ENCODE measurements at regions not wholly inside any gene's neighbourhood (a gene's known extent, or its start where the extent isn't known, plus 50 kb on each side); places are given as distances from the start of the nearest gene placed in this dataset.

DNA sequence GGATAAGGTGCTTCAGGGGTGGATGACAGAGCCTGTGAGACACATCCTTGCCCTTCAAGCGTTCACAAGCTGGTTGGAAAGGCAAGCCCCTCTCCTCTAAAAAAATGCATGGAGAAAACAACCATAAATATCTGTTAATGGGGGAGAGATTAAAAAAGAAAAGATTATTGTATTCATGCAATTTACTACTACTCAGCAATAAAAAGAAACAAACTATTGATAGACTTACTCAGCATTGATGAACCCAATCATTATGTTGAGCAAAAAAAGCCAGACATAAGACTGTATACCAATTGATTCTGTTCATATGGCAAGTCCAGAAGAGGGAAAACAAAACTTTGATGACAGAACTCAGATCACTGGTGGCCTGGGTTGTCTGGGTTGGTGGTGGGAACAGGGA is 138.7 kb upstream of the IRF2BP2 start:
- no peak for DNase-seq (ENCODE audit: extremely low read depth in 1 of 2, low read depth in 1 of 2)

DNA sequence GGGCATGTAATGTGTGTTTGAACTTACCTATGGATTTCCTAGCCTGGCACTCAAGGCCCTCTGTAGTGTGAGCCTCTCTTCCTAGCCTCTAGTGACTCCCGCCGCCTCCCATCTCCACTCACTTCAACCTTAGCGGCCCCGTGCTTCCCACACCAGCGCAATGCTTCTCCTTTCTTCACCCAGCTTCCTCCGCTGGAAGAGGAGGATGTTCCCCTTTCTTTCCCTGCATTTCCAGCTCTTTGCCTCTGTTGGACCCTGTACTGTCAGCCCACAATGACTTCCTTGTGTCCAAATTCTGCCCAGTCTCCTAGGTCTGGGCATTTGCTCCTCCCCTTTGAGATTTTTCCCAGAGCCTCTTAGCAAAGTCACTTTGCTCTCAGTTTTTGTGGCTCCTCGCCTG is 138.1 kb upstream of the IRF2BP2 start:
- DNase-seq (ENCODE audit: extremely low read depth in 1 of 2, low read depth in 1 of 2): no peak

DNA sequence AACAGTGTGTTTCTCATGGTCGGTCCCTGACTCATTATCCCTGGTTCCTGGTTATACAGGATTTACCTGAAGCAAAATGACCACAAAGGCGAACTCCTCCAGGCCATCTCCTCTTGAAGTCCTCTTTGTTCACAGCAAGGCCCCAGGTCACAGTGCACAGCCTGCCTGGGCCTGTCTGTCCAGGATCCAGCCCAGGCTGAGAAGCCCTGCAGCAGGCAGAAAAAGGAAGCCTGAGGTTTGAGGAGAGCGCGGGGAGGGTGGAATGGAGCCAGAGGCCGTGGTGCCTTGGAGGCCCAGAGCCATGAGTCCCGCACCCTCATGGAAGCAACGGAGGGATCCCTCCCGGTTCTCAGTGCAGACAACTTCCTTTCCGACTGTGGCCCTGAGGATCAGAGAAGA is 136.8 kb upstream of the IRF2BP2 start:
- DNase-seq (ENCODE audit: extremely low read depth in 1 of 2, low read depth in 1 of 2): no peak

DNA sequence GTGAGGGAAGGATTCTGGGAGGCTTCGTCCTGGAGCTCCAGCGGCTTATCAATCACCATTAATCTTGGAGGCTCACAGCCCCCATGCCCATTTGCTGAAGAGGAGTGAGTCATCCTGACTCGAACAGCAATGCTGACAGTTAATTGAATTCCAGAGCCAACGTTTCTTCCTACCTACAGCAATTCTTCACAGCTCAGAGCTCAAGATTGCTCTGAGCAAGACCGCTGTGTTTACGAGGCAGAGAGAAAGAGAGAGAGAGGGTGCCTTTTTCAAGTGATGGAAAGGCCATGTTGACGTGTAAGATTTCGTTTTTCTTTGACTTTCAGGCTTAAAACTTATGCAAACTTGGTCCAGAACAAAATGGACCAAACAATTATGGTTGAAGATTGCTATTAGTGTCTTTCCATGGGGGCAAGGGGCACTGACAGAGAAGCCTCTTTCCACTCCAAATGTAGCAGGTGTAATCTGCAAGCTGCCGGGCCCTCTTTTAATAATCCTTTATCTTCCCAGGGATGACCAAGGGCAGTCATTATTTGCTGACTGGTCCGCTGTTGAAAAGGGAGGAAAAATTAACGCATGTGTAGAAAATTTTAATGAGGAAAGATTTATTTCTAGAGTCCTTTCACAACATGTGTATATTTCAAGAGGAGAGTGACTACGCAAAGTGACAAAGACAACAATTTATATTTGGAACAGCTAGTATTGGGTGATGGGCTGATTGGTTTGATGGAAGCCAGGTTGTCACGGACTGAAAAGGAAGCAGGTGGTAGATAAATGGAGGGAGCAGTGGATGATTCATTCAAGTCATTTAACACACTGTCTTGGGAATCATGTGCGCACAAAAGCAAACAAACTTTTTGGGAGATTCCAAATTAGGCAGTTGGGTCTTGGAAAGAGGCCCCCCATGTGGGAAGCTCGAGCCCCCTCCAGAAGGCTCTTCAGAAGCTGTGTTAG is 136.1 kb upstream of the IRF2BP2 start:
- DNase-seq (ENCODE audit: extremely low read depth in 1 of 2, low read depth in 1 of 2): no peak

DNA sequence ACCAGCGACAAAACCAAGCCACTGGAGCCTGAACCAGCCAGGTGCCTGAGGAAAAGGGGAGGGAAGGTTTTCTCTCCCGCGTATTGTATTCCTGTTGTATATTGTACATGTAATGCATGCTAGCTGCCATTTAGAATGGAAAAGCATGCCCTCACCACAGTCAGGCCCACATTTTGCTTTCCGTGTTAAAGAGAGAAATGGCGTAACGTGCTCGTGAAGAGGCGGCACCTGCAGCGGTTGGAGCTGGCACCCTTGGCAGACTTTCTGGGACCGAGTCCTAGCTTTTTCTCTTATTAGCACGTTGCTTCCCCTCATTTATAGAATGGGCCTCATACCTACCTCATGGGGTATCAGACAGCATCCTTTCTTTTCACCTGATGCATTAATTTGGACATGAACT is 135.3 kb upstream of the IRF2BP2 start:
- no peak for DNase-seq (ENCODE audit: extremely low read depth in 1 of 2, low read depth in 1 of 2)

DNA sequence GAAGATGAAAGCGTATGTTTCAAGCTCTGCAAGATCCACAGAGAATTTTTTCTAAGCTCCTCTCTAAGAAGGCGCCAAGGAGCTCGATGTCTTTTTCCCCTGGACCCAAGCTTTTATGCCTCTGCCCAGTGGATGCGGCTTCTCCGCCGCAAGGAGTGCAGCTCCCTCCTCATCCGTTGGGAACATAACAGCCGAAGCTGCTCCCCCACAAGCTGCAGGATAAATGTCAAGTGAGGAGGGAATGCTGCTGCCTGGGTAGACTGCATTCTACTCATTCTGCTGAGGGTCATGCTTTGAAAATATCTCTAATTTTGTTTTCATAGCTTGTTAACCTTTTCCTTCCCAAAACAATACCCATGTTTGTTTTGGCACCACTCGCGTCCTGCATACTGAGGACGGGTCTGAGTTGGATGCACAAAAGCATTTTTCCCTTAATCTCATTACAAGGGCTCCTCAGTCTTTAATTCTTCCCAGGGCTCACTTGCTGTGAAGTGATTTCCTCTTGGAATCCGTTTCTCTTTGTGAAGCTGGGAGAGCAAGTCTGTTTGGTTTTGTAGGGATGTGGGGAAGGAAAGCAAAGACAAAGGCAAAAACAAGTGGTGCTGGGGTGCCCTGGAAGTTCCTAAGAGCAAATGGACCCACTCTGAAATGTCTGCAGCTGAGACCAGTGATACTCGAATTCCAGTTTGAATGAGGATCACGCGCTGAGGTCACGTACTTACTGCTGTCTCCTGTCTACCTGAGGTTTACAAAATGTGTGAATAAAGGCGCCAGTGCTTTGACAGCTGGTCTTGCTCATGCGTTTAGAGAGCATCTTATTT is 134.0 kb upstream of the IRF2BP2 start:
- no peak for DNase-seq (ENCODE audit: extremely low read depth in 1 of 2, low read depth in 1 of 2)

DNA sequence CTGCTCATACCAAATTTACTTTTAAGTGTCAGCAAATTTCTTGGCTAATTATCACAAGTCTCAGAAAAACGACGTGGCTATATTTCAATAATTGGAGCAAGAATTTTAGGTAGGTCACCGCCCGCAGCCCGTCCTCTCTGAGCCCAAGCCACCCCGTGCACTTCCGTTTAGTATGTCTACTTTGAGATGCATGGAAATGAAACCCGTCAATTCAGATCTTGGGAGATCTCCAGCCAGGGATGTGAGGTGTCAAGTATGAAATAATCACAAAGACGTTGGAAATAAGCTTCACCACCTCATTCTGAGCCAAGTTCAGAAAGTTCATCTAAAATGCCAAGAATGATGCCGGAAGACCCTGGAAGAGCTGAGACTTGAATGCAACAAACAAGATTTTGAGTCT is 132.6 kb upstream of the IRF2BP2 start:
- no peak for DNase-seq (ENCODE audit: extremely low read depth in 1 of 2, low read depth in 1 of 2)

DNA sequence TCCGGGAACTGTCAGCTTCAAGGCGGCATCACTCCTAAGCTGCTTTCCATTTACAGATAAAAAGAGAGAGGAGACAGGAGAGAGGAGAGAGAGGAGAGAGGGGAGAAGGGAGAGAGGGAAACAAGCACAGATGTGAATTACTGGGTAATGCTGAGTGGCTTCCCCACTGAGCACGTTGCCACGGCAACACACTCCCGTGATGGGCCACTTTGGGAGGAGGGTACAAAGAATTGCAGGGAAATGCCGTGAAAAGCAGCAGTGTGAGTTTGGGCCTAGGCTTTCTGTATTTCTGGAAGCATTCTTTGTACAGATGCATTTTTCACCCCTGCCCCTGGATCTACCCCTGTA is 128.0 kb upstream of the IRF2BP2 start:
- no peak for DNase-seq (ENCODE audit: extremely low read depth in 1 of 2, low read depth in 1 of 2)

DNA sequence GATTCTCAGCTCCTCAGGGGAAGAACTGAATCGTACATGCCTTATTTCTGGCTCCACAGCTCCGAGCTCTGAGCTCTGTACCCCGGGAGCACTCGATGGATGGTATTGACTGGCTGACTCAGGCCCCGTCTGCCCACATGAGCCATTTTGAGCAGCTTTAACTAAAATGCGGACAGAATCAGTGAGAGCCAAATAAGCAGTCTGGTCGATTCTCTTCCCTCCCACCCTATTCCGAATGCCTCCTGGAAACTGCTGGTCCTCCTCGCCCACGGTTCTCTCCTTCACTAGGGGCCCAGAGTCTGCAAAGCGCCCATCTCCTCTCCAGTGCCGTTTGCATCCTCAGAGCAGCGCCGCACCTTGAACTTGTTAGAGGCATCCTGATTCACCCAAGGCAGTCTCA is 125.9 kb upstream of the IRF2BP2 start:
- DNase-seq (ENCODE audit: extremely low read depth in 1 of 2, low read depth in 1 of 2): no peak

DNA sequence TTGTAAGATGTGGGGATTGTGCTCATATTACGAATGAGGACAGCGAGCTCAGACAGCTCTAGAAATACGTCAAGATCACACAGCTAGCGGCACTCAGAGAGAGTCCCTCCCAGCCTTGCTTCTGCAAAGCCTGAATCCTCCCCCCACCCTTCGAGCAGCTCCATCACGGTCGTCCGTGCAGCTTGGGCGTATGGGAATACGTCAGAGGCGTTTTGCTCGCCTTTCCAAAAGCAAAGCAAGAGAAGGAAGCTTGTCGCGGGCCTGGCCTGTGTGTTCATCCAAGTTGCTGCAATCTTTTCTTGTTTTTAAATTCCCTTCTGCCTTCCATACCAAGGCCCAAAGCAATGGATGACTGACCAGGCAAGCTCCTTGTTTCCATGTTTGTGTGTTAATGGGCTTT is 125.5 kb upstream of the IRF2BP2 start:
- no peak for DNase-seq (ENCODE audit: extremely low read depth in 1 of 2, low read depth in 1 of 2)

DNA sequence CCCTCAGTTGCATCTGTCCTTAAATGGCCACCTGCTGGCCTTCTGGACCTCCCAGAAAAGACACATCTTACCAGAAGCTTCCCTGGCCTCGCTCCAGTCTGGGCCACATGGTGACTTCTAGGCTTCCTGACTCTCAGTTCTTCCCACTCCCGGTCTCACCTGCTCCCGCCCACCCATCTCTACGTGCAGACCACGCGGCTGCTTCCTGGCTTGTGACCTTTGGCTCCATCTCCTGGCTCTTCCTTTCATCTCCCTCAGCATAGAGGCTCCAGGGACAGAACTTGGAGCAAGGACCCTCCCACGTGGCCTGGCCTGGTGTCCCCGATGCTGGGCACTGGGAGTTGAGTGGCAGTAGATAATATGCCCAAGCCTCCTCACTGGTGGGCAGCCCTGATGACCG is 124.9 kb upstream of the IRF2BP2 start:
- no peak for DNase-seq (ENCODE audit: extremely low read depth in 1 of 2, low read depth in 1 of 2)

DNA sequence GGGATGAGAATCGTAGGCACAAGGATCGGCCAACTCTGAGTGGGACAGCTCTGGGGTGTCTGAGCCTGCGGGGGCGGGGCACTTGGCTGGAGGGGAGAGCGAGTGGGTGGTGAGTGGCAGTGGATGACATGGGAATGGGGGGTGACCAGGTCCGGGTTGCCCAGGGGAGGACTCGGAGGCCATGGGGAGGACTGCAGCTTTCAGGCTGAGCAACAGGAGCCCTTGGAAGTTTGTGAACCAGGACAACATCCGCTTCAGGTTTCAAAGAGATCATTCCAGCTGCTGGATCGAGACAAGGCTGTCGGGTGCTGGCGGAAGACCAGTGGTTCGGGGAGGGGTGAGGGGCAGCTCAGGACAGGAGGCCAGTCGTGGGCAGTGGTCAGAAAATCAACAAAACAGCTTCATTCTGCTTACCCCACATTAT is 124.4 kb upstream of the IRF2BP2 start:
- DNase-seq (ENCODE audit: extremely low read depth in 1 of 2, low read depth in 1 of 2): no peak

DNA sequence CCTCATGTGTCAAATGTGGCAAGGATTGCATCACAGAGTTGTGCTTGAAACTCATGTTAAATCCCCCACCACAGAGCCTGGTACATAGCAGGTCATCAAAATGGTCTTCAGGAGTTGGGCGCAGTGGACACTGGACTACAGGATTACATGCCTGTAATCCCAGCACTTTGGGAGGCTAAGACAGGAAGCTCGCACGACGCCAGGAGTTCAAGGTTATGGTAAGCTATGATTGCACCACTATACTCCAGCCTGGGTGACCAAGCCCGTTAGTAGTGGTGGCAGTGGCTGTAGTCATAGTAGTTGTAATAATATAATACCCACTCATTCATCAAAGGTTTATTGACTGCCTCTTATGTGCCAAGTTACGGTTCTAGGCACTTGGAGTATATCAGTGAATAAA is 123.4 kb upstream of the IRF2BP2 start:
- DNase-seq (ENCODE audit: extremely low read depth in 1 of 2, low read depth in 1 of 2): no peak

DNA sequence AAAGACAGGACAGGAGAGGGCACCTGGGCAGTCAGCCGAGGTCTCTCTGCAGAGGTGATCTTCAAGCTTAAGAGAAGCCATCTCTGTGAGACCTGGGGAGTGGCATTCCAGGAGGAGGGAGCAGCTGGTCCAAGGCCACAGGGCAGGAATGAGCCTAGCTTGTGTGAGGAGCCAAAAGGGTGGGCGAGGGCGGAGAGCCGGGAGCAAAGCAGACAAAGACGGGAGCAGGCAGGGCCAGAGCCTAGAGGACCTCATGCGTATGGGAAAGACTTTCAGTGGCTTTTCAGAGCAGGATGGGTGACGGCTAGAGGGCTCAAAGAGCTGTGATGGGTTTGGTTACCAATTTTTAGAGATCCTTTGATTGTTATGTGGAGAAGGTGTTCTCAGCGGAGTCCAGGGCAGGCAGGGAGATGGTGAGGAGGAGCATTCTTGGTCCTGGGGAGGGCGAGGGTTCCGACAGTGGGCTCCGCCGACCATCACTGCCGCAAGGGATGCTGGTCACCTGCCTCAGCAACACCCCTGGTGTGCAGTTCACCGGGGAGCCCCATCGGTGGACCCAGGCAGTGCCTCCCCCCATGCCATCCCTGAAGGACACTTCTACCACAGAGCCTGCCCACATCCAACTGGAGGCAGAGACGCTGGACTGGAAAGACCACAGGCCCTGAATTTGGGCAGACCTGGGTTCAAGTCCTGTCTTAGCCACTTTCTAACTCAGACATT is 122.9 kb upstream of the IRF2BP2 start:
- no peak for DNase-seq (ENCODE audit: extremely low read depth in 1 of 2, low read depth in 1 of 2)

DNA sequence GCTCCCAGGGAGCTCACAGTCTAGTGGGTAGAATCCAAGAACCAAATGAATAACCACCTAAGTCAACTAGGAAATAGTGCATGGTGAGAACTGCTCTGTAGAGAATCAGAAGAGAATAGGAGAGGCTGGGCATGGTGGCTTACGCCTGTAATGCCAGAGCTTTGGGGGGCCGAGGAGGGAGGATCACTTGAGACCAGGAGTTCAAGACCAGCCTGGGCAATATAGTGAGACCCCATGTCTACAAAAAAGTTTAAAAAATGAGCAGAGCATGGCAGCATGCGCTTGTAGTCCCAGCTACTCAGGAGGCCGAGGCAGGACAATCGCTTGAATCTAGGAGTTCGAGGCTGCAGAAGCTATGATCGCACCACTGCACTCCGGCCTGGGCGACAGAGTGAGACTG is 122.3 kb upstream of the IRF2BP2 start:
- no peak for DNase-seq (ENCODE audit: extremely low read depth in 1 of 2, low read depth in 1 of 2)

DNA sequence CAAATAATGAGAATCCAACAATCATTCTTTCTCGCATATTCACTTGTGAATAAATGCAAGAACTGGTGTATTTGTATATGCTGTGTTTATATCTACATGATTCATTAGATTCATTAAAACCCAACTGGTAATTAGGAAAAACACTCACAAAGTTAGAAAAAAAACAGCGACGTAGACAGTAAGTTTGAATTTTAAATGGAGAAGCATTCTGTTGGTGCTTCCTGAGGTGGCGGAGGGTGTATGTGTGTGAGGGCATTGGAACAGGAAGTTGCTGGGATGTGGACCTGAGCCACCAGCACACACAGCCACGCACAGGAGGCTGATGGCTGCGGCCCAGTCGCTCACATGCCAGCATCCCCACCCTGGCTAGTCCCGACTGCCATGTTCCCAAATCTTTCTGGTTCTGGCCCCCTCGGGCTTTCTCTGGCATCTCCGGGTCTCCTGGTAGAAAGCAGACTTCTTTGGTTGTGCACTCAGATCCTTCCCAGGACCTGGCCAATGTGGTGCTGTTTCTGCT is 121.6 kb upstream of the IRF2BP2 start:
- no peak for DNase-seq (ENCODE audit: extremely low read depth in 1 of 2, low read depth in 1 of 2)

DNA sequence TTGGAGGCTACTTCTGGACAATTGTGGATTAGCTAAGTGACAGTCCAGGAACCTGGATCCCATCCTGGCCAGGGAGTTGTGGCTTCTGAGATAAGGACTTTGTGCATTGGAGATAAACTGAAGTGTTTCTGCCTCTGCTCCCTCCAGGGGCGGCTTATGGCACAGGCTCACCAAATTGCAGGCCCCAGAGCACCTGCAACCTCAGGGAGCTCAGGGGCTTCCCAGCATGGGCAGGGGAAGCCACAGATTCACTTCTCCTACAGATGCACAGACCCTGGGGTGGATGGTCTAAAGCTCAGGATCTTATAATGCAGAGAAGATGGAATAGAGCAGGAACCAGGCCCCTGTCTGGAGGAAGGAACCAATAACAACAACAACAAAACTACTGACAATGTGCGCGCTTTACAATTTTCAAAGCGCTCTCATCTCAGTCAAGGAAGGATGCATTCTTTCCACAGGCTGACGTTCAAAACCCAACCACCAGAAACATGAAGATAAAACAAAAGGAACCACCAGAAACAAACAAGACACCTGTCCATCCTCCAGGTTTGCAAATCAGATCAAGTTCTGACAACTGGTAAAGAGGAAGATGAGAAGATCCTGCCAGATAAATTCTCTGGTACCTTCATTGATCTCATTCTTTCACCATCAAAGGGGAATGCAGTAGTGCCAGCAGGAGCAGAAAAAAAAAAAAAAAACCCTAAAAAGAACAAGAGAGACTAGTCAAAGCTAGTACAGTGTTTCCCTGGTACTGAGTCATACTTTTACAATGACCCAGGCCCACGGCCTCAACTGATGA is 121.0 kb upstream of the IRF2BP2 start:
- peak in 1 of 2 donors; percentile 44 for DNase-seq (ENCODE audit: extremely low read depth in 1 of 2, low read depth in 1 of 2)

DNA sequence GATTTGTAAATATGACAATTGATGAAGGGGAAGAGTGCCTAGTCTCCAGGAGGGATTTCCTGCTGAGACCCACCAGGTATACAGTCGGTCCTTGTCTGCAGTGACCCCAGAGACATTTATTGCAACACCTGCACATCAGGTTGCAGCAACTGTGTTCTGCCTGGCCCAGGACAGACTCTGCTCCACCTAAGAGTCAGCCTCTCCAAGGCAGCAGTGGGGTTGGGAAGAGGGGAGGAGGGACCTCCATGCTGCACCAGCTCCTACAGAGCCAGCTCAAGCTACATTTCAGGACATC is 120.4 kb upstream of the IRF2BP2 start:
- DNase-seq (ENCODE audit: extremely low read depth in 1 of 2, low read depth in 1 of 2): no peak

DNA sequence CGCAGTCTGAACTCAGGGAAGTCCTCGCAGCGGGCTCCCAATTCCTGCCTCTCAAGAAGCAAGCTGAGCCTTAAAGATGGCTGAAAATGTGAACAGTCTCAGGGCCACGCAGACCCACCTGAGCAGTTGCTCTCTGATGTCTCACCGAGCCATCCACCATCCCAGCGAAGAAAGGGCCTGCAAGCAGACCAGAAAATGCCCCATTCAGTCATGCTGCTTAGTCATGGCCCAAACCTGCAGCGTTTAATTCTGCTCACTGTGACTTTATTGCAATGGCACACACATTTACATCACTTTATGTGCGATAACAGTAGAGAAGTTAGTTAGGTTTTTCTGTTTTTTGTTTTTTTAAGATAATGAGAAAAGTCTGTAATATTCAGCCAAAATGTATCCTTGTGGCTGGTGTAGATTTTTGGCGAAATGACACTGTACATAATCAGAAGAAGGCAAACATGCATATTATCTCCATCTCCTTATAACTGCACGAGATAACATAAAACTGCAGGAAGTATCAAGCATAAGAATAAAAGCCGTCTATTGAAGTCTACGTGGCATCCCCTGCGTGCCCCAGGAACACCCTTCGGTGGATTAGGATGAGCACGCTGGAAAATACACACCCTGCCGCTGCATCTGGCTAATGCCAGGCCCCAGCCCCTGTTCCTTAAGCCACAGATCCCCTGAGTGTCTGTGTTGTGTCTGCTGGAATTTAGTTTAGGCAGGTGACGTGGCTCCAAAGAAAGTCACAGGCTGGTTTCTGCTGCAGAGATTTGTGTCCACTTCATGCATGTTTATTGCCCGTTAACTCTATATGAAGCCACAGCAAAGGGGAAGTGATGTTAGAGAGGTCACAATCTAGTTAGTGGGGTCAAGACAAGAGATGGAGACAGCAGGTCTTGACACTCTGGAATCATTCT is 119.8 kb upstream of the IRF2BP2 start:
- DNase-seq (ENCODE audit: extremely low read depth in 1 of 2, low read depth in 1 of 2): peak in 1 of 2 donors; percentile 7

DNA sequence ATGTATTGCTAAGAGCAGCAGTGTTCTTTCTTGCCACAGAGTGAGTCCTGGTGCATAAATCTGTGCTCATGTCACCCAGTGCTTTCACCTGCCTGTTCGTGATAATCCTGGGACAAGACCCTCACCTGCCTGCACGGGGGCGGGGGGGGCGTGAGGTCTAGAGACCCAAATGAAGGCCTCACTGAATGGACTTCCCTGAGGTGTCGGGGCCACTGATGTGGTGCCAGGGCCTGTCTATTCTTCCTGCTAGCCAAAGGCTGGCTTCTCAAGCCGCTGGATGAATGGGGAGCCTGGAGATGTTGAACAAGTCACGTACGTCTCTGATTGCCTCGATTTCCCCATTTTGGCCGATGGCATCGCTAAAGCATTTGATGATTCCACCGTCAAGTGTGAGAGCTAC is 118.8 kb upstream of the IRF2BP2 start:
- DNase-seq (ENCODE audit: extremely low read depth in 1 of 2, low read depth in 1 of 2): no peak

Data from stimulated activated CD8-positive, alpha-beta memory T cell treated with anti-CD3 and anti-CD28 coated beads, Interleukin-7, amount 100 ng/mL, for 48 hours (primary cell).